ENCODE measurements at regions not wholly inside any gene's neighbourhood (a gene's known extent, or its start where the extent isn't known, plus 50 kb on each side); places are given as distances from the start of the nearest gene placed in this dataset.

GRCh38 chr20:36096435-36096834 lies 58.1 kb upstream of the EPB41L1 start:
- Histone ChIP-seq H3K79me2 (ENCODE audit: insufficient read depth, low read length) (no peaks in the 10 kb centered on the region), H3K4me3 (ENCODE audit: low read depth, low read length, poor library complexity, severe bottlenecking) (no peak overlapping the region), H3K36me3 (ENCODE audit: insufficient read depth, low read length) (no peaks in the 10 kb centered on the region), H3K9me2 (ENCODE audit: low read depth, low read length) (no peaks in the 10 kb centered on the region), H3K4me2 (ENCODE audit: low read length) (no peak overlapping the region), H4K20me1 (ENCODE audit: insufficient read depth, low read length) (no peaks in the 10 kb centered on the region), H3K9ac (ENCODE audit: low read length) (no peak overlapping the region), H3K4me1 (ENCODE audit: insufficient read depth, low read length, severe bottlenecking) (peaks cover 26% of the 10 kb centered on the region), H3K27me3 (ENCODE audit: insufficient read depth, low read length) (peaks cover 5% of the 10 kb centered on the region; the same call in 1 of the 2 replicates), H3K9me3 (ENCODE audit: low read length) (no peaks in the 10 kb centered on the region), H3F3A (ENCODE audit: insufficient read depth, low read length) (no peaks in the 10 kb centered on the region), H2AFZ (ENCODE audit: low read length) (no peak overlapping the region), H3K27ac (ENCODE audit: low read depth, low read length, poor library complexity, severe bottlenecking) (no peak overlapping the region)
- TF ChIP-seq CTCF (IDR thresholded peaks at IDR 0.05; ENCODE audit: low read length) (no peak), EZH2 (IDR thresholded peaks at IDR 0.05; ENCODE audit: borderline replicate concordance, low read length) (no peak)

- no peaks in the 10 kb centered on the region for H3K36me3 ChIP-seq (ENCODE audit: insufficient read depth, low read length)
- no peak overlapping the region for H2AFZ ChIP-seq (ENCODE audit: low read length)
- no peak overlapping the region for H3K4me3 ChIP-seq (ENCODE audit: low read depth, low read length, poor library complexity, severe bottlenecking)
- no peak overlapping the region for H3K9ac ChIP-seq (ENCODE audit: low read length)
- peak overlapping the region; percentile 53 for H3K27ac ChIP-seq (ENCODE audit: low read depth, low read length, poor library complexity, severe bottlenecking)
- H3F3A ChIP-seq (ENCODE audit: insufficient read depth, low read length), result no peaks in the 10 kb centered on the region
- peaks cover 5% of the 10 kb centered on the region; the same call in 1 of the 2 replicates for H3K27me3 ChIP-seq (ENCODE audit: insufficient read depth, low read length)
- H3K9me3 ChIP-seq (ENCODE audit: low read length), result no peaks in the 10 kb centered on the region
- no peaks in the 10 kb centered on the region for H3K9me2 ChIP-seq (ENCODE audit: low read depth, low read length)
- H3K4me1 ChIP-seq (ENCODE audit: insufficient read depth, low read length, severe bottlenecking), result peaks cover 26% of the 10 kb centered on the region
- H3K4me2 ChIP-seq (ENCODE audit: low read length), result peak overlapping the region; percentile 18; the same call in 1 of the 2 replicates
- no peaks in the 10 kb centered on the region for H4K20me1 ChIP-seq (ENCODE audit: insufficient read depth, low read length)
- no peak for TF ChIP-seq EZH2 (IDR thresholded peaks at IDR 0.05; ENCODE audit: borderline replicate concordance, low read length)
- no peak for TF ChIP-seq CTCF (IDR thresholded peaks at IDR 0.05; ENCODE audit: low read length)
- no peaks in the 10 kb centered on the region for H3K79me2 ChIP-seq (ENCODE audit: insufficient read depth, low read length)
Measured at GRCh38 chr20:36097337-36098151, 57.0 kb upstream of the EPB41L1 start.

DNA sequence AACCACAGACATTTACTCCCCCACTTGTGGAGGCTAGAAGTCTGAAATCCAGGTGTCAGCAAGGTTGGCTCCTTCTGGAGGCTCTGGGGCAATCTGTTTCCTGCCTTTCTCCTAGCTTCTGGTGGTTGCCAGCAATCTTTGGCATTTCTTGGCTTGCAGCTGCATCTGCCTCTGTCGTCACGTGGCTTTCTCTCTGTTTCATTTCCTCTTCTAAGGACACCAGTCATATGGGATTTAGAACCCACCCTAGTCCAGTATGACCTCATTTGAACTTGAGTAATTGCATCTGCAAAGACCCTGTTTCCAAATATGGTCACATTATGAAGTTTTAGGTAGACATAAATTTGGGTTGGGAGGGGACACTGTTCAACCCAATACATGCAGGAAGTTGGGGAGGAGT lies 56.2 kb upstream of the EPB41L1 start:
- Histone ChIP-seq H3K4me3 (ENCODE audit: low read depth, low read length, poor library complexity, severe bottlenecking) (no peak overlapping the region), H3K4me2 (ENCODE audit: low read length) (peak overlapping the region; percentile 18; the same call in 1 of the 2 replicates), H3K9me2 (ENCODE audit: low read depth, low read length) (no peaks in the 10 kb centered on the region), H3K79me2 (ENCODE audit: insufficient read depth, low read length) (no peaks in the 10 kb centered on the region), H3K27me3 (ENCODE audit: insufficient read depth, low read length) (no peaks in the 10 kb centered on the region; the same call in 1 of the 2 replicates), H3F3A (ENCODE audit: insufficient read depth, low read length) (no peaks in the 10 kb centered on the region), H3K9me3 (ENCODE audit: low read length) (no peaks in the 10 kb centered on the region), H3K36me3 (ENCODE audit: insufficient read depth, low read length) (no peaks in the 10 kb centered on the region), H3K27ac (ENCODE audit: low read depth, low read length, poor library complexity, severe bottlenecking) (peak overlapping the region; percentile 53), H2AFZ (ENCODE audit: low read length) (no peak overlapping the region), H3K9ac (ENCODE audit: low read length) (no peak overlapping the region), H4K20me1 (ENCODE audit: insufficient read depth, low read length) (no peaks in the 10 kb centered on the region), H3K4me1 (ENCODE audit: insufficient read depth, low read length, severe bottlenecking) (peaks cover 19% of the 10 kb centered on the region)
- TF ChIP-seq CTCF (IDR thresholded peaks at IDR 0.05; ENCODE audit: low read length), result no peak
- no peak for TF ChIP-seq EZH2 (IDR thresholded peaks at IDR 0.05; ENCODE audit: borderline replicate concordance, low read length)

All from OCI-LY1 (cell line).